Skin epidermis (tissue), 12 donors: ENCODE measurements at regions not wholly inside any gene's neighbourhood (a gene's known extent, or its start where the extent isn't known, plus 50 kb on each side); places are given as distances from the start of the nearest gene placed in this dataset.
"Not testable (repeated sequence)": the region's sequence is repeated elsewhere in the genome, so short reads cannot be mapped to it uniquely, and the experiment has no call there.

Experiments used
- H3K27ac ChIP-seq, 21 experiments: fragments of 200-600 bp; sonication (generic) in 11 of 21; one replicate each; pipeline ENCODE4 v1.5.0; 2020; ENCODE audit warnings: mild to moderate bottlenecking in 3 of 21, inconsistent platforms in 2 of 21, moderate library complexity in 2 of 21
- H3K4me3 ChIP-seq, 7 experiments: fragments of 200-600 bp; sonication (generic) in 2 of 7; one replicate each; pipeline ENCODE4 v1.5.0; 2020; ENCODE audit warnings: inconsistent platforms in 2 of 7, mild to moderate bottlenecking in 2 of 7, moderate library complexity in 1 of 7

DNA sequence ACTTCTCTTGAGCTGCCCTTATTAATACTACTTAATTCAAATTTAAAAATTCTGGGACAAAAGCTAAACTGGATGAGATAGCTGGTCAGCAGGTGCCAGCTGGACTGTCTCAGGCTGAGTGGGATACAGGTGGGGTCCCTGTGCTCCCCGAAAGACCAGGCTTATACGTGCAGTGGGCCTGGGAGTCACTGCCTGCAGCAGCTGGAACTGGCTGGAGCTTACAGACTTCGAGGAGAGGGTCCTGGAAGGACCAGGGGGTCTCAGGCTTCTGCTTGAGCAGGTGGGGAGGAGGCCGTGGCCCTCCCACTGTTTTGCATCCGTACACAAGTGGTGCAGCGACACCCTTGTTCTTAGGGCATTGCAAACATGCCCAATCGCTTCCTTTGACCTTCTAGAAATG lies 203.7 kb downstream of the GLRX3 start:
- H3K4me3 ChIP-seq: no peak overlapping the region
- no peak overlapping the region for H3K27ac ChIP-seq

GRCh38 chr10:130340816-130341215 lies 204.6 kb downstream of the GLRX3 start:
- H3K4me3 ChIP-seq: no peak overlapping the region
- no peak overlapping the region for H3K27ac ChIP-seq

- Histone ChIP-seq H3K4me3 (no peak overlapping the region), H3K27ac (no peak overlapping the region)
Measured at GRCh38 chr10:130341356-130341755, 205.2 kb downstream of the GLRX3 start.

DNA sequence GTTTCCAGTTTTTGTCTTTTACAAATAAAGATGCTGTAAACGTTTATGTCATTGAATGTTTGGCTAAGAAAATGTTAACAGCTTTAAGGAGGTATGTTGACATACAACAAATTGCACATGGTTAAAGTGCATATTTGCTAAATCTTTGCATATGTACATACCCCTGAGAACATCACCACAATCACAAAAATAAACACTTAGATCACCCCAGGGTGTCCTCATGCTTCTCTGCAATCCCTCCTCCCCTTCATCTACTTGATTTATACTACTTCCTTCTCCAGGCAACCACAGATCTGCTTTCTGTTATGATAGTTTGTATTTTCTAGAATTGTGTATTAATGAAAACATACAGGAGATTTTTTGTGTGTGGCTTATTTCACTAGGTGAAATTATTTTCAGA lies 209.5 kb downstream of the GLRX3 start:
- H3K27ac ChIP-seq: no peak overlapping the region
- H3K4me3 ChIP-seq: no peak overlapping the region

GRCh38 chr10:130350996-130351395 lies 214.8 kb downstream of the GLRX3 start:
- H3K4me3 ChIP-seq: no peak overlapping the region

DNA sequence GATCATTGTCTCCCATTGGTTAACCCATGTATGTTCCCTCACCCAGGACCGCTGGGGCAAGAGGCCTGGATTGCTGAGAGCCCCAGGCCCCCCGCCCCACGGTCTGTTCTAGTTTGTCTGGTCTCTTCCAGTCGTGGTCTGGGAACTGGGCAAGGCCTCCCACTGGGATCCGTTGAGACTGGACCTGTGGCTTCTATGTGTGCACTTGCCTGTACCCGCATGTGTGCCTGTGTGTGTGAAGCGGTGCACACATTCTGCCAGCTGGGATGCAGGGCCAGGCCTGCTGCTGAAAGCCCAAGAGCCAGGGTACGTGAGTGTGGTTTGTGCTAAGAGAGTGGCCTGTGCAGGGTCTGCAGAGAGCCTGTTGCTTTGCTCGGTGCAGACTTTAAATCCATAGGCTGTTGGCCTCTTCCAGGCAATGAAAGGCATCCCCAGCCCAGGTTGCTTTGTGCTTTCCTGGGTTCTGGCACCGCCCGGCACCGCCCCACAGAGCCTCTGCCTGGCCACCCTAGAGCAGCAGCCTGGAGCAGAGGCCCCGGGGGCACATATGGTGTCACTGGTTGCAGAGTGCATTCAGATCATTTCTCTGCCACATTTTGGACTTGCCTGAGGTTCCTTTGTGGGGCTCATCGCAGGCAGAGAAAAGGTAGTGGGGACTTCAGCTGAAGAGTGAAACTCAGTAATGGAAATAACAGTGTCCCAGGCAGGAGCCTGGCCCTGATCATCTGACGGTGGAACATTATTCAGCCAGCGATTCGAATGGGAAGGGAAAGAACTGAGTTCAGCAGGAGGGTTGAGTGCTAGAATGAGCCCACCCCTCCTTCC lies 215.5 kb downstream of the GLRX3 start:
- Histone ChIP-seq H3K27ac (no peak overlapping the region), H3K4me3 (no peak overlapping the region)

More at GRCh38 chr10:130350996-130351395, 214.8 kb downstream of the GLRX3 start:
- no peak overlapping the region for H3K27ac ChIP-seq

- Histone ChIP-seq H3K27ac (no peak overlapping the region), H3K4me3 (no peak overlapping the region)
Measured at GRCh38 chr10:130352291-130352645, 216.1 kb downstream of the GLRX3 start.

- H3K4me3 ChIP-seq: no peak overlapping the region
- no peak overlapping the region for H3K27ac ChIP-seq
Measured at GRCh38 chr10:130353928-130354572, 217.9 kb downstream of the GLRX3 start.

DNA sequence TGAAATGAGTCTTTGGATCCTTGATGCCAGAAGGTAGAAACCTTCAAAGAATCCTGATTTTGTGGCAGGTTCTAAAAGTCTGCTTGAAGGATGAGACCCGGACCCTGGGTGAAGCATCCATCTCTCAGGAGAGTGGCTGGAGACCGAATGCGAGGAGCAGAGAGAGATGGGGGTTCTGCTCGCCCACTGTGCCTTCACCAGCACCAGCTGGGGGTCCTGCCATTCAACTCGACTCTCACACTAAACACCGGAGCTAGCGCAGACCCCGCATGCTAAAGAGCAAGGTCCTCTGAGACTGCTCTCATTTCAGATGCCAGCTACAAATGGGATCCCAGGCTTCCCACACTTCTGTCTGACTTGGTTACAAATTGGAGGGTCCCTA lies 218.4 kb downstream of the GLRX3 start:
- H3K4me3 ChIP-seq: no peak overlapping the region
- no peak overlapping the region for H3K27ac ChIP-seq

DNA sequence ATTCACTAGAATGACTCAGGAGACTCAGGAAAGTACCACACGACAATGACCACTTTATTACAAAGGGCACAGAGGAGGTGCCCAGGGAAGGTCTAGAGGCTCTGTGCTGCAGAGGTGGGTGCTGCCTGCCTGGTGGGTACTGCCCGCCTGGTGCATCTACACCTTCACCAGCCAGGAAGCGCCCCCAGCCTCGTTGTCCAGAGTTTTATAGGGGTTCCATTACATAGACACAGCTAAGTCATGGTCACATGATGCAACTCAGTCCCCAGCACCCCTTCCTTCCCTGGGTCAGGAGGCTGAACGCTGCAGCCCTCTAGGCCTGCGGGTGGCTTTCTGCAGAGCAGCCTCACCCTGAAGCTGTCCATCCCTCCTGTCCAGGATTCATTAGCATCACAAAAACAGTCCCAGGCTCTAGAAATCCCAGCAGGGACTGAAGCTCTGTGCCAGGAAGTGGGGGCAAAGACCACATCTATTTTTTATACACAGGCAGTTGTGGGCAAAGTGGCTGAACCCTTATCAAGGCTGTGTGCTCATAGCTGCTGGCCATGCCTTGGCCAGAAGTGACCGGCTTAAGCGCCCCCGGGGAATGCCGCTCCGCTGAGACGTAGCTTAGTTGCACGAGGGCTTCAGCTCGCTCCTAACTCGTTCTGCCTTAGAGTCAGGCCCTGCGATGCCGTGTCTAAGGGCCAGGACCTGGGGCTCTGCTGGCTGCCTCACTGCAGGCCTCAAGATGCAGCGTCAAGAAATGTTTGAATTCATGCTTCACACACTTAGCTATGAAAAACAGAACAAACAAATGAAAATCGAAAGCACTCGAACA lies 219.0 kb downstream of the GLRX3 start:
- no peak overlapping the region for H3K4me3 ChIP-seq

DNA sequence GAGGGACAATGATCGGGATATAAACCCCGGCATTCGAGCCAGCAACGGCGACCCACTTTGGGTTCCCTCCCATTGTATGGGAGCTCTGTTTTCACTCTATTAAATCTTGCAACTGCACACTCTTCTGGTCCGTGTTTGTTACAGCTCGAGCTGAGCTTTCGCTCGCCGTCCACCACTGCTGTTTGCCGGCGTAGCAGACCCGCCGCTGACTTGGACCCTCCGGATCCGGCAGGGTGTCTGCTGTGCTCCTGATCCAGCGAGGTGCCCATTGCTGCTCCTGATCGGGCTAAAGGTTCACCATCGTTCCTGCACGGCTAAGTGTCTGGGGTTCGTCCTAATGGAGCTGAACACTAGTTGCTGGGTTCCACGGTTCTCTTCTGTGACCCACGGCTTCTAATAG lies 220.2 kb downstream of the GLRX3 start:
- H3K27ac ChIP-seq, H3K4me3 ChIP-seq: not testable (repeated sequence)

More for the DNA sequence above, 219.0 kb downstream of the GLRX3 start:
- H3K27ac ChIP-seq: no peak overlapping the region

GRCh38 chr10:130357226-130357625 lies 221.0 kb downstream of the GLRX3 start:
- H3K27ac ChIP-seq: no peak overlapping the region
- no peak overlapping the region for H3K4me3 ChIP-seq

- Histone ChIP-seq H3K4me3 (no peak overlapping the region), H3K27ac (no peak overlapping the region)
Measured at GRCh38 chr10:130357951-130358350, 221.8 kb downstream of the GLRX3 start.

DNA sequence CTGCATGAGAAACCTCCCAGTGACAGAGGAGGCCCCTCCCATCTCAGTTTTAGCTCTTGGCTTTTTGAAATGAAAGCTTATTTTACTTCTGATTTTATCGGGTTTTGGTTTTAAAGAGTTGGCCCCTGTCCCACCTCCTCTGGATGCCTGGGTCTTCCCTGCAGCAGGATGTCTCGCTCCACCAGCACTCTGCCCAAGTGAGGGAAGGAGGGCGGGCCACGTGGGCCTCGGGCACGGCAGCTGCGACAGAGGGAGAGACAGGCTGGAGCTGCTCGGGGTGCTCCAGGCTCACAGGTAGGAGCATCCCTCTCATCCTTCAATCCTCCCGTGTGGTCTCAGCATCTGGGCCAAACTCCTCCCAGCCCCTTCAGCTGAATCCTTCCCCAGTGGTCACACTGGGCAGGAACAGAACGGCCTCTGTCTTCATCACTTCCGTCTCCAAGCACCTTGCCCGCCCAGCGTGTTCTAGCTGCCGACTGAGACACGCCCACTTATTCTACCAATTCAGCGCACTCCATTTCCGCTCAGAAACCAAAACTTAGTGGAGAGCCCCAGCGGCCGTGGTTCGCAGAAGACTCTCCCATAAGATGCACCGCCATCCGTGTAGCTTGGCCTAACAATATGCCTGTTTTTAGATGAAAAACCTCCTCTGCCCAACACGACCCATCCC lies 222.9 kb downstream of the GLRX3 start:
- Histone ChIP-seq H3K27ac (no peak overlapping the region), H3K4me3 (no peak overlapping the region)

- no peak overlapping the region for H3K4me3 ChIP-seq
- no peak overlapping the region for H3K27ac ChIP-seq
Measured at GRCh38 chr10:130359711-130360110, 223.5 kb downstream of the GLRX3 start.

GRCh38 chr10:130360826-130361311 lies 224.7 kb downstream of the GLRX3 start:
- Histone ChIP-seq H3K27ac (no peak overlapping the region), H3K4me3 (no peak overlapping the region)

DNA sequence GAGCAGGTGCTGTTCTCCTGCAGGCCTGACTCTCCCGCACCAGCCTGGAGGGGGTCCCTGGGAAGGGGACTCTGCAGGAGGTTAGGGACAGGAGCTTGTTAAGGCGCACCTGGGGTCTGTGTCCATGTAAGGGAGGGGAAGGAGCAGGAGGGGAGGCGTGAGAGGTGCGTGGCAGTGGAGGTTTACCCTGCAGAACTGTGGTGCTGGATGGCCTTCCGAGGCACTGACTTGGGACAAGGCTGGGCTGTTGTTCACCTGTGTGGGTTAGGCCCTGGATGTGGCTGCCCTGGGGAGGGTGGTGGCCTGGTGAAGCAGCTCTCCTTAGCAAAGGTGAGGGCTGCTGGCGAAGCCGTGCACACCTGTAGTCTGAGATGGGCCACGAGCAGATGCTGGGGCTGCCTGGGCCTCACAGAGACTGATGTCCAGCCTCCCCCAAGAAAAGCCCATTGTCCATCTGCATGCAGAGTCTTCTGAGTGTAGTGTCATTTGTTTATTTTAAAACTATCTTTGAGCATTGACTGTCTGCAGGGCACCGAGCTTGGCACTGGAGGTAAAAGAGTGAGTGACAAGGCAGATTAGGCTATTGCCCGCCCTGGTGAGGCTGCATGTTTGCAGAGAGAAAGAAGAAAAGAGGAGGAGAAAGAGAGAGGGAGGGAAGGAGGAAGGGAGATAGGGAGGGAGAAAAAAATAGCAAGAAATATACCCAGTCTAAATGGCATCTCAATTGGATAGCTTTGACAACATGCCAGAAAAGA lies 225.3 kb downstream of the GLRX3 start:
- H3K27ac ChIP-seq: no peak overlapping the region
- no peak overlapping the region for H3K4me3 ChIP-seq

- Histone ChIP-seq H3K4me3 (no peak overlapping the region), H3K27ac (no peak overlapping the region)
Measured at GRCh38 chr10:130362308-130362761, 226.1 kb downstream of the GLRX3 start.

DNA sequence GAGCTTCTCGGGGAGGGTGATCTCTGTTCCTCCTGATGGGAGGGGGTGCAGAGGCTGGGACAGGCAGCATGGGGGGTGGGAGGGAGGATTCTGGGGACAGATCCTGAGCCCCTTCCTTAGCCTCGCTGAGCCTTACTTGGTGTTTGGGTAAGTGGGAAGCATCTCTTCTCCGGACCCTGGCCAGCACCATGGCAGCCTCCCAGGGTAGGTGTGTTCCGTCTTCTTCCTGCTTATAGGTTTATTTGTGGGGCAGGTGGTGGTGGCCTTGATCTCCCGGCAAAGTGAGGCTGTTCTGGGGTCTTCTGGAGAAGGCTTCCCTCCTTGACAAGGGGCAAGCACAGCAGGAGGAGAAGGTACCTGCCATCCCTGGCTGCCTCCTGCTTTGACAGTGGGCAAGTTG lies 226.9 kb downstream of the GLRX3 start:
- H3K27ac ChIP-seq: no peak overlapping the region
- no peak overlapping the region for H3K4me3 ChIP-seq
